ENCODE measurements at regions not wholly inside any gene's neighbourhood (a gene's known extent, or its start where the extent isn't known, plus 50 kb on each side); places are given as distances from the start of the nearest gene placed in this dataset.

- no peak for DNase-seq (ENCODE audit: low read depth, low spot score)
Measured at GRCh38 chr10:44242091-44242490, 142.8 kb downstream of the CXCL12 start.

More at GRCh38 chr10:44242091-44242490, 142.8 kb downstream of the CXCL12 start:
- no peaks in the 10 kb centered on the region for H3K79me2 ChIP-seq (ENCODE audit: insufficient read depth, low read length)
- H4K20me1 ChIP-seq (ENCODE audit: insufficient read depth) = no peaks in the 10 kb centered on the region
- no peak overlapping the region for H3K27ac ChIP-seq (ENCODE audit: low read depth, low read length)
- no peaks in the 10 kb centered on the region for H3K4me1 ChIP-seq (ENCODE audit: control insufficient read depth in 1 of 2, insufficient read depth in 2 of 2, low read length in 2 of 2)
- POLR2A ChIA-PET = no interaction called here
- ATAC-seq = no peak
- no peaks in the 10 kb centered on the region for H3K36me3 ChIP-seq (ENCODE audit: control insufficient read depth in 1 of 2, insufficient read depth in 2 of 2, low read length in 2 of 2)
- intact Hi-C loops (cut with micrococcal nuclease) = no loop called here
- no peaks in the 10 kb centered on the region for H3K9me2 ChIP-seq (ENCODE audit: insufficient read depth)
- BruUV-seq (replicated peaks) = no TSS peak
- CTCF ChIA-PET = no interaction called here
- RAD21 ChIA-PET (ENCODE audit: low non-redundant PET in 1 of 2, low total read pairs in 2 of 2, uncharacterized antibody in 2 of 2, unreplicated experiment in 2 of 2) = no interaction called here
- H2AFZ ChIP-seq (ENCODE audit: low read depth, low read length, poor library complexity, severe bottlenecking) = no peak overlapping the region
- no peak overlapping the region for H3K4me2 ChIP-seq (ENCODE audit: low read length)
- H3K4me3 ChIP-seq (replicated peaks in 1 of 2; ENCODE audit: low read depth in 1 of 2, low read length in 2 of 2) = no peak overlapping the region
- H3K27me3 ChIP-seq (ENCODE audit: insufficient read depth, low read length) = peaks cover 7% of the 10 kb centered on the region
- no peak for TF ChIP-seq ZFX (IDR thresholded peaks at IDR 0.05)
- TF ChIP-seq CTCF (IDR thresholded peaks at IDR 0.05 in 2 of 3, conservative IDR thresholded peaks at IDR 0.05 in 1 of 3; ENCODE audit: borderline replicate concordance in 1 of 3, insufficient read depth in 1 of 3, low read depth in 2 of 3, low read length in 2 of 3) = no peak
- no peak for TF ChIP-seq YY1 (IDR thresholded peaks at IDR 0.05; ENCODE audit: extremely low read depth, insufficient replicate concordance, low read depth, low read length)
- TF ChIP-seq ZNF274 (IDR thresholded peaks at IDR 0.05; ENCODE audit: low read depth, low read length) = no peak
- TF ChIP-seq POLR2AphosphoS5 (IDR thresholded peaks at IDR 0.05; ENCODE audit: low read depth, low read length) = no peak
- no peak for TF ChIP-seq ELF1 (IDR thresholded peaks at IDR 0.05; ENCODE audit: borderline replicate concordance, low read depth)
- no peak for TF ChIP-seq TCF7L2 (IDR thresholded peaks at IDR 0.05; ENCODE audit: borderline replicate concordance, extremely low read depth, insufficient read depth, insufficient read length)
- TF ChIP-seq SP1 (IDR thresholded peaks at IDR 0.05; ENCODE audit: low read depth) = no peak
- TF ChIP-seq MAX (IDR thresholded peaks at IDR 0.05) = no peak
- no peak for TF ChIP-seq POLR2A (IDR thresholded peaks at IDR 0.05; ENCODE audit: borderline replicate concordance, extremely low read depth, insufficient read depth, insufficient read length)
- TF ChIP-seq SIN3A (IDR thresholded peaks at IDR 0.05; ENCODE audit: low read depth) = no peak
- TF ChIP-seq, protein P1, sequence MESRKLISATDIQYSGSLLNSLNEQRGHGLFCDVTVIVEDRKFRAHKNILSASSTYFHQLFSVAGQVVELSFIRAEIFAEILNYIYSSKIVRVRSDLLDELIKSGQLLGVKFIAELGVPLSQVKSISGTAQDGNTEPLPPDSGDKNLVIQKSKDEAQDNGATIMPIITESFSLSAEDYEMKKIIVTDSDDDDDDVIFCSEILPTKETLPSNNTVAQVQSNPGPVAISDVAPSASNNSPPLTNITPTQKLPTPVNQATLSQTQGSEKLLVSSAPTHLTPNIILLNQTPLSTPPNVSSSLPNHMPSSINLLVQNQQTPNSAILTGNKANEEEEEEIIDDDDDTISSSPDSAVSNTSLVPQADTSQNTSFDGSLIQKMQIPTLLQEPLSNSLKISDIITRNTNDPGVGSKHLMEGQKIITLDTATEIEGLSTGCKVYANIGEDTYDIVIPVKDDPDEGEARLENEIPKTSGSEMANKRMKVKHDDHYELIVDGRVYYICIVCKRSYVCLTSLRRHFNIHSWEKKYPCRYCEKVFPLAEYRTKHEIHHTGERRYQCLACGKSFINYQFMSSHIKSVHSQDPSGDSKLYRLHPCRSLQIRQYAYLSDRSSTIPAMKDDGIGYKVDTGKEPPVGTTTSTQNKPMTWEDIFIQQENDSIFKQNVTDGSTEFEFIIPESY (IDR thresholded peaks at IDR 0.05; ENCODE audit: extremely low read depth, insufficient replicate concordance, low read length) = no peak
- no peak for TF ChIP-seq EZH2 (IDR thresholded peaks at IDR 0.05)
- no peak overlapping the region for H3K9ac ChIP-seq (ENCODE audit: low read length)
- no peaks in the 10 kb centered on the region for H3K9me3 ChIP-seq (ENCODE audit: control insufficient read depth in 1 of 2, insufficient read depth in 1 of 2, low read depth in 1 of 2, low read length in 2 of 2)

Data from HCT116 (cell line).